SK-N-SH (cell line): ENCODE measurements at regions not wholly inside any gene's neighbourhood (a gene's known extent, or its start where the extent isn't known, plus 50 kb on each side); places are given as distances from the start of the nearest gene placed in this dataset.

Experiments
- CTCF ChIA-PET: fragments of 300-600, 350-600 bp; formaldehyde crosslinking; extraction: SDS; loops from one replicate; lab custom pipeline; 2021; lab: Yijun Ruan, JAX
- POLR2A ChIA-PET: fragments of 350-600 bp; sonication (Branson Sonifier 250); formaldehyde crosslinking; extraction: SDS; loops from one replicate; lab custom pipeline; 2020; ENCODE audit warnings: antibody characterized with exemption, inconsistent platforms; lab: Yijun Ruan, JAX
- DNase-seq: peaks from one replicate; pipeline ENCODE4 v3.0.0; 2012
- H2AFZ ChIP-seq: fragments of 200-600 bp; sonication (generic); 2 replicates; pipeline ENCODE4 v1.8.1; 2016; ENCODE audit warnings: antibody characterized with exemption, mild to moderate bottlenecking, low read depth
- H3F3A ChIP-seq: fragments of 200-600 bp; sonication (generic); replicated peaks from 2 replicates; pipeline ENCODE3; 2016; ENCODE audit warnings: antibody characterized with exemption, mild to moderate bottlenecking; ENCODE audit not compliant: insufficient read depth
- H3K27ac ChIP-seq, 2 experiments: fragments of 200-500 bp in 1 of 2; fragments of 200-600 bp in 1 of 2; sonication (Bioruptor generic) in 1 of 2; sonication (generic), shearing (Covaris generic) in 1 of 2; 2 replicates each; pipeline versions ENCODE4 v1.5.1 to v1.6.1; 2014 to 2016; ENCODE audit warnings: low read depth in 2 of 2, inconsistent platforms in 1 of 2, low read length in 1 of 2, mild to moderate bottlenecking in 1 of 2, mixed read lengths in 1 of 2
- H3K27me3 ChIP-seq: fragments of 200-600 bp; sonication (generic), shearing (Covaris generic); 2 replicates; pipeline ENCODE4 v1.6.1; 2016; ENCODE audit warnings: mixed run types; ENCODE audit not compliant: insufficient read depth
- H3K36me3 ChIP-seq, 2 experiments: fragments of 200-500 bp in 1 of 2; fragments of 200-600 bp in 1 of 2; sonication (Bioruptor generic) in 1 of 2; sonication (generic) in 1 of 2; replicated peaks in 1 of 2; 2 replicates each; pipeline versions ENCODE3 to v1.5.1; 2014 to 2016; ENCODE audit warnings: low read length in 1 of 2, mild to moderate bottlenecking in 1 of 2; ENCODE audit not compliant: insufficient read depth in 2 of 2, control insufficient read depth in 1 of 2
- H3K4me1 ChIP-seq, 2 experiments: fragments of 200-500 bp in 1 of 2; fragments of 200-600 bp in 1 of 2; sonication (Bioruptor generic) in 1 of 2; sonication (generic), shearing (Covaris generic) in 1 of 2; 2 replicates each; pipeline versions ENCODE4 v1.5.1 to v1.6.1; 2014 to 2016; ENCODE audit warnings: low read depth in 1 of 2, low read length in 1 of 2, mixed run types in 1 of 2; ENCODE audit not compliant: insufficient read depth in 2 of 2, control insufficient read depth in 1 of 2
- H3K4me2 ChIP-seq: fragments of 200-600 bp; sonication (generic), shearing (Covaris generic); 2 replicates; pipeline ENCODE4 v1.6.1; 2017; ENCODE audit warnings: mixed run types
- H3K4me3 ChIP-seq, 2 experiments: fragments of 200-500 bp in 1 of 2; fragments of 200-600 bp in 1 of 2; sonication (Bioruptor generic) in 1 of 2; sonication (generic), shearing (Covaris generic) in 1 of 2; 2 replicates each; pipeline versions ENCODE4 v1.5.1 to v1.8.1; 2014 to 2016; ENCODE audit warnings: low read depth in 2 of 2, inconsistent platforms in 1 of 2, low read length in 1 of 2, mild to moderate bottlenecking in 1 of 2, mixed read lengths in 1 of 2, moderate library complexity in 1 of 2
- H3K79me2 ChIP-seq: fragments of 200-600 bp; sonication (generic); 2 replicates; pipeline ENCODE4 v1.8.1; 2017; ENCODE audit warnings: mild to moderate bottlenecking; ENCODE audit not compliant: insufficient read depth
- H3K9ac ChIP-seq: fragments of 200-600 bp; sonication (generic); 2 replicates; pipeline ENCODE4 v1.6.1; 2017; ENCODE audit warnings: mixed run types
- H3K9me2 ChIP-seq: fragments of 200-600 bp; sonication (generic); 2 replicates; pipeline ENCODE4 v1.6.1; 2017; ENCODE audit warnings: mixed run types
- H3K9me3 ChIP-seq: fragments of 200-600 bp; sonication (generic); 2 replicates; pipeline ENCODE4 v1.6.1; 2017; ENCODE audit warnings: mixed run types, mild to moderate bottlenecking, moderate library complexity
- H4K20me1 ChIP-seq: fragments of 200-600 bp; sonication (generic); 2 replicates; pipeline ENCODE4 v1.6.1; 2017; ENCODE audit warnings: mild to moderate bottlenecking, mixed run types; ENCODE audit not compliant: insufficient read depth
- CHD2 ChIP-seq: fragments of 150-350 bp; IDR thresholded peaks from 2 replicates; pipeline ENCODE4 v1.6.1; 2018; ENCODE audit warnings: low read length; ENCODE audit not compliant: partially characterized antibody
- EP300 ChIP-seq, 2 experiments: IDR thresholded peaks; 2 replicates each; pipeline versions ENCODE4 v1.4.0 to v1.6.1; 2012; ENCODE audit warnings: borderline replicate concordance in 1 of 2, low read depth in 1 of 2, low read length in 1 of 2
- FOSL2 ChIP-seq: IDR thresholded peaks from 2 replicates; pipeline ENCODE4 v1.4.0; 2012; ENCODE audit warnings: low read depth, mild to moderate bottlenecking, moderate library complexity, borderline replicate concordance
- FOXJ3 ChIP-seq: sonication (generic); formaldehyde crosslinking; IDR thresholded peaks from 2 replicates; pipeline ENCODE4 v1.5.1; 2020; ENCODE audit warnings: mild to moderate bottlenecking, missing genetic modification reagents
- FOXM1 ChIP-seq: IDR thresholded peaks from 2 replicates; pipeline ENCODE4 v1.4.0; 2012; ENCODE audit warnings: low read depth, mild to moderate bottlenecking
- GABPA ChIP-seq: IDR thresholded peaks from 2 replicates; pipeline ENCODE4 v1.4.0; 2012; ENCODE audit warnings: low read depth, mild to moderate bottlenecking
- JUND ChIP-seq: IDR thresholded peaks from 2 replicates; pipeline ENCODE4 v1.4.0; 2012
- MEF2A ChIP-seq: IDR thresholded peaks from 2 replicates; pipeline ENCODE4 v1.4.0; 2012; ENCODE audit warnings: low read depth, borderline replicate concordance
- MXI1 ChIP-seq: IDR thresholded peaks from 2 replicates; pipeline ENCODE4 v1.6.1; 2012; ENCODE audit warnings: mild to moderate bottlenecking, low read depth, low read length, improper control_type of control experiment
- NRF1 ChIP-seq: IDR thresholded peaks from 2 replicates; pipeline ENCODE4 v1.6.1; 2012; ENCODE audit warnings: low read depth, mild to moderate bottlenecking, low read length
- RAD21 ChIP-seq: IDR thresholded peaks from 2 replicates; pipeline ENCODE4 v1.6.1; 2012; ENCODE audit warnings: mild to moderate bottlenecking, low read length
- SIN3A ChIP-seq: IDR thresholded peaks from 2 replicates; pipeline ENCODE4 v1.6.1; 2012; ENCODE audit warnings: low read depth, mild to moderate bottlenecking, low read length, moderate library complexity, borderline replicate concordance
- SMC3 ChIP-seq: IDR thresholded peaks from 2 replicates; pipeline ENCODE4 v1.6.1; 2012; ENCODE audit warnings: low read depth, low read length, improper control_type of control experiment
- TAF1 ChIP-seq: IDR thresholded peaks from 2 replicates; pipeline ENCODE4 v1.6.1; 2012; ENCODE audit warnings: low read depth, mild to moderate bottlenecking, low read length, moderate library complexity, borderline replicate concordance
- TCF12 ChIP-seq: IDR thresholded peaks from 2 replicates; pipeline ENCODE4 v1.4.0; 2012
- TF ChIP-seq, protein P1 (sequence below): IDR thresholded peaks from 2 replicates; pipeline ENCODE4; 2012
- TF ChIP-seq, protein P2 (sequence below): fragments of 200-600 bp; sonication (generic); IDR thresholded peaks from 2 replicates; pipeline ENCODE4 v1.6.1; 2017; ENCODE audit warnings: antibody characterized with exemption, mild to moderate bottlenecking, moderate library complexity
- TF ChIP-seq, protein P3 (sequence below): IDR thresholded peaks from 2 replicates; pipeline ENCODE4 v1.4.0; 2012; ENCODE audit warnings: low read depth, borderline replicate concordance

DNA sequence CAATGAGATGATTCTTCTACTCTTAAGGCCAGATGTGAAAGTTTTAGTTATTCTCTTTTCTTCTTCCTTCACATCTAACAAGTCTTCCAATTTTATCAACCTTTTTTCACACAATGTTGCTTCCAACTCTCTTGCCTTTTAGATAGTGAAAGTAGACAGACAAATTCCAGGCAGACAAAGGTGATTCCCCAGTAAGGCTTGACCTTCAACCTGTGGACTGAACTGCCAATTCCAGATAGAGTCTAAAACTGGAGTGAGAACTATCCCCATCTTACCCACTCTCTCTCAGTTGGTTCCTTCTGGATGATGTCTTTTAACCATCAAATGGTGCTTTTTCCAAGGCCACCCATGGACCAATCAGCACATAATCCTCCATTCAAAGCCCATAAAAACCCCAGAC is 159.0 kb downstream of the NSUN3 start:
- ChIA-PET POLR2A (no interaction called here), CTCF (interaction anchor here (1.0 to 1.7 kb wide), 3 partner anchors 12 to 28 kb away, joined by 3 to 4 read pairs (median 3); no protein-coding TSS in a partner anchor)
- Histone ChIP-seq H3K9me2 (no peaks in the 10 kb centered on the region; the same call in 1 of the 2 replicates), H3F3A (peaks cover 10% of the 10 kb centered on the region), H2AFZ (no peak overlapping the region), H3K27me3 (no peaks in the 10 kb centered on the region), H3K4me1 (peaks cover 12 to 18% of the 10 kb centered on the region in 2 experiments; a peak in 3 of 4 replicates), H3K27ac (no peak overlapping the region), H3K4me3 (no peak overlapping the region), H3K79me2 (no peaks in the 10 kb centered on the region), H3K9me3 (no peaks in the 10 kb centered on the region), H3K4me2 (no peak overlapping the region), H3K36me3 (no peaks in the 10 kb centered on the region), H4K20me1 (no peaks in the 10 kb centered on the region), H3K9ac (no peak overlapping the region)
- no peak for DNase-seq
- TF ChIP-seq JUND = no peak
- TF ChIP-seq MXI1 = no peak
- no peak for TF ChIP-seq MEF2A
- no peak for TF ChIP-seq CHD2
- TF ChIP-seq, protein P1, sequence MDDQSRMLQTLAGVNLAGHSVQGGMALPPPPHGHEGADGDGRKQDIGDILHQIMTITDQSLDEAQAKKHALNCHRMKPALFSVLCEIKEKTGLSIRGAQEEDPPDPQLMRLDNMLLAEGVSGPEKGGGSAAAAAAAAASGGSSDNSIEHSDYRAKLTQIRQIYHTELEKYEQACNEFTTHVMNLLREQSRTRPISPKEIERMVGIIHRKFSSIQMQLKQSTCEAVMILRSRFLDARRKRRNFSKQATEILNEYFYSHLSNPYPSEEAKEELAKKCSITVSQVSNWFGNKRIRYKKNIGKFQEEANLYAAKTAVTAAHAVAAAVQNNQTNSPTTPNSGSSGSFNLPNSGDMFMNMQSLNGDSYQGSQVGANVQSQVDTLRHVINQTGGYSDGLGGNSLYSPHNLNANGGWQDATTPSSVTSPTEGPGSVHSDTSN = no peak
- TF ChIP-seq, protein P2, sequence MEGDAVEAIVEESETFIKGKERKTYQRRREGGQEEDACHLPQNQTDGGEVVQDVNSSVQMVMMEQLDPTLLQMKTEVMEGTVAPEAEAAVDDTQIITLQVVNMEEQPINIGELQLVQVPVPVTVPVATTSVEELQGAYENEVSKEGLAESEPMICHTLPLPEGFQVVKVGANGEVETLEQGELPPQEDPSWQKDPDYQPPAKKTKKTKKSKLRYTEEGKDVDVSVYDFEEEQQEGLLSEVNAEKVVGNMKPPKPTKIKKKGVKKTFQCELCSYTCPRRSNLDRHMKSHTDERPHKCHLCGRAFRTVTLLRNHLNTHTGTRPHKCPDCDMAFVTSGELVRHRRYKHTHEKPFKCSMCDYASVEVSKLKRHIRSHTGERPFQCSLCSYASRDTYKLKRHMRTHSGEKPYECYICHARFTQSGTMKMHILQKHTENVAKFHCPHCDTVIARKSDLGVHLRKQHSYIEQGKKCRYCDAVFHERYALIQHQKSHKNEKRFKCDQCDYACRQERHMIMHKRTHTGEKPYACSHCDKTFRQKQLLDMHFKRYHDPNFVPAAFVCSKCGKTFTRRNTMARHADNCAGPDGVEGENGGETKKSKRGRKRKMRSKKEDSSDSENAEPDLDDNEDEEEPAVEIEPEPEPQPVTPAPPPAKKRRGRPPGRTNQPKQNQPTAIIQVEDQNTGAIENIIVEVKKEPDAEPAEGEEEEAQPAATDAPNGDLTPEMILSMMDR = no peak
- TF ChIP-seq FOSL2 = no peak
- TF ChIP-seq SIN3A = no peak
- no peak for TF ChIP-seq SMC3
- TF ChIP-seq RAD21 = no peak
- TF ChIP-seq TCF12 = no peak
- no peak for TF ChIP-seq EP300 (IDR thresholded peaks at IDR 0.05; ENCODE audit: borderline replicate concordance in 1 of 2, low read depth in 1 of 2, low read length in 1 of 2)
- no peak for TF ChIP-seq NRF1
- TF ChIP-seq TAF1 = no peak
- no peak for TF ChIP-seq FOXM1
- TF ChIP-seq GABPA = no peak
- TF ChIP-seq, protein P3, sequence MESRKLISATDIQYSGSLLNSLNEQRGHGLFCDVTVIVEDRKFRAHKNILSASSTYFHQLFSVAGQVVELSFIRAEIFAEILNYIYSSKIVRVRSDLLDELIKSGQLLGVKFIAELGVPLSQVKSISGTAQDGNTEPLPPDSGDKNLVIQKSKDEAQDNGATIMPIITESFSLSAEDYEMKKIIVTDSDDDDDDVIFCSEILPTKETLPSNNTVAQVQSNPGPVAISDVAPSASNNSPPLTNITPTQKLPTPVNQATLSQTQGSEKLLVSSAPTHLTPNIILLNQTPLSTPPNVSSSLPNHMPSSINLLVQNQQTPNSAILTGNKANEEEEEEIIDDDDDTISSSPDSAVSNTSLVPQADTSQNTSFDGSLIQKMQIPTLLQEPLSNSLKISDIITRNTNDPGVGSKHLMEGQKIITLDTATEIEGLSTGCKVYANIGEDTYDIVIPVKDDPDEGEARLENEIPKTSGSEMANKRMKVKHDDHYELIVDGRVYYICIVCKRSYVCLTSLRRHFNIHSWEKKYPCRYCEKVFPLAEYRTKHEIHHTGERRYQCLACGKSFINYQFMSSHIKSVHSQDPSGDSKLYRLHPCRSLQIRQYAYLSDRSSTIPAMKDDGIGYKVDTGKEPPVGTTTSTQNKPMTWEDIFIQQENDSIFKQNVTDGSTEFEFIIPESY = no peak
- no peak for TF ChIP-seq FOXJ3 (CRISPR knock-in tag)
